ENCODE measurements at regions not wholly inside any gene's neighbourhood (a gene's known extent, or its start where the extent isn't known, plus 50 kb on each side); places are given as distances from the start of the nearest gene placed in this dataset.

DNA sequence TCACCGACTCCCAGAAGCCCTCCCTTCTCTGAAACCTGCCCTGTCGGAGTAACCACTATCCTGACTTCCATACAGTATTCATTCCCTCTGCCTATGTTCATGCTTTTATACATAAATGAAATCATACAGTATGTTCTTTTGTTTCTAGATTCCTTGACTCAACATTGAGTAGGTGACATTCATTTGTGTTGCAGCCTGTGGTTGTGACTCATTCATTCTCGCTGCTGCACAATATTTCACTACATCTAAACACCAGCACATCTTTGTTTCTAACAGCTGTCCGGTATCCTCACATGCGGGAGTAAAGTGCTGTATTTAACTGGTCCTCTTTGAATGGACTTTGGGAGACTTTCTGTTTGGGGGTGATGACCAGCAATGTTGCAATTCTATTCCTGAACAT lies 135.0 kb upstream of the FOXF1 start:
- H3K36me3 ChIP-seq (ENCODE audit: control insufficient read depth in 2 of 2, extremely low read depth in 1 of 2, insufficient read depth in 2 of 2, low read length in 2 of 2): no peaks in the 10 kb centered on the region
- H3K9ac ChIP-seq (ENCODE audit: control insufficient read depth, extremely low read depth, insufficient read depth, low read length): no peak overlapping the region
- H3K4me1 ChIP-seq (ENCODE audit: control insufficient read depth, extremely low read depth, insufficient read depth, low read length): no peaks in the 10 kb centered on the region
- no peaks in the 10 kb centered on the region for H3K27me3 ChIP-seq (ENCODE audit: control insufficient read depth, extremely low read depth, insufficient read depth, low read length)
- H3K79me2 ChIP-seq (ENCODE audit: control insufficient read depth, insufficient read depth, low read length): no peaks in the 10 kb centered on the region
- H4K20me1 ChIP-seq (ENCODE audit: control insufficient read depth, extremely low read depth, insufficient read depth, low read length): no peaks in the 10 kb centered on the region
- no peaks in the 10 kb centered on the region for H3K9me1 ChIP-seq (ENCODE audit: control insufficient read depth, extremely low read depth, insufficient read depth, low read length)
- no peak overlapping the region for H3K4me2 ChIP-seq (ENCODE audit: control insufficient read depth, extremely low read depth, insufficient read depth, low read depth, low read length)
- dilution Hi-C loops (cut with MboI; ENCODE audit: extremely low pct_ligation_motif_present, low sequenced_read_pairs): no loop called here
- H3K27ac ChIP-seq (ENCODE audit: control insufficient read depth, insufficient read depth, low read length): no peak overlapping the region
- DNase-seq (ENCODE audit: low read depth, low spot score): no peak
- TF ChIP-seq, protein P1, sequence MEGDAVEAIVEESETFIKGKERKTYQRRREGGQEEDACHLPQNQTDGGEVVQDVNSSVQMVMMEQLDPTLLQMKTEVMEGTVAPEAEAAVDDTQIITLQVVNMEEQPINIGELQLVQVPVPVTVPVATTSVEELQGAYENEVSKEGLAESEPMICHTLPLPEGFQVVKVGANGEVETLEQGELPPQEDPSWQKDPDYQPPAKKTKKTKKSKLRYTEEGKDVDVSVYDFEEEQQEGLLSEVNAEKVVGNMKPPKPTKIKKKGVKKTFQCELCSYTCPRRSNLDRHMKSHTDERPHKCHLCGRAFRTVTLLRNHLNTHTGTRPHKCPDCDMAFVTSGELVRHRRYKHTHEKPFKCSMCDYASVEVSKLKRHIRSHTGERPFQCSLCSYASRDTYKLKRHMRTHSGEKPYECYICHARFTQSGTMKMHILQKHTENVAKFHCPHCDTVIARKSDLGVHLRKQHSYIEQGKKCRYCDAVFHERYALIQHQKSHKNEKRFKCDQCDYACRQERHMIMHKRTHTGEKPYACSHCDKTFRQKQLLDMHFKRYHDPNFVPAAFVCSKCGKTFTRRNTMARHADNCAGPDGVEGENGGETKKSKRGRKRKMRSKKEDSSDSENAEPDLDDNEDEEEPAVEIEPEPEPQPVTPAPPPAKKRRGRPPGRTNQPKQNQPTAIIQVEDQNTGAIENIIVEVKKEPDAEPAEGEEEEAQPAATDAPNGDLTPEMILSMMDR (optimal IDR thresholded peaks at IDR 0.05 in 1 of 3, IDR thresholded peaks at IDR 0.05 in 1 of 3, conservative IDR thresholded peaks at IDR 0.05 in 1 of 3; ENCODE audit: extremely low read depth in 1 of 3, insufficient read depth in 2 of 3, low read length in 3 of 3): no peak
- no peak for TF ChIP-seq EZH2 (IDR thresholded peaks at IDR 0.05; ENCODE audit: low read length)
- peaks cover 6% of the 10 kb centered on the region for H3K9me3 ChIP-seq (ENCODE audit: control insufficient read depth, low read depth, low read length)
- no peak for FAIRE-seq
- no peak overlapping the region for H2AFZ ChIP-seq (ENCODE audit: control insufficient read depth, low read length)
- H3K4me3 ChIP-seq (ENCODE audit: control insufficient read depth in 2 of 3, extremely low read depth in 1 of 3, insufficient read depth in 2 of 3, low read depth in 1 of 3, low read length in 3 of 3): no peak overlapping the region

DNA sequence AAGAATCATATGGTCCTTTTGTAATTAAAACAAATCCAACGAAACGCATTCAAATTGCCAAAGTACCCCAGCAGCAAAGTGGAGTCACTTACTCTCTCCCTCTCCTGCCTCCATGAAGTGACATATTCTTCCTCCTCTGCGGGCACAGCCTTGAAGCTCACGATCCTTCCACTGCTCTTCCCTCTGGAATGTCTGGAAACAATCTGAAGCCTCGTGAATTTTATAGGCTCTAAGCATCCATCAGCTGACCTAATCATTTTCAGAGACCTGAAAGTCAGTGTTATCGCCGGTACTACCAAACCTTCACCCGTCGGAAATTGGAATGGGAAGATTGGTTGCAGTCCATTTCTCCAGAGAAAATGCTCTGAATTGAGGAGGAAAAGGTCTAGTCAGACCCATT lies 134.5 kb upstream of the FOXF1 start:
- no peak for TF ChIP-seq EZH2 (IDR thresholded peaks at IDR 0.05; ENCODE audit: low read length)
- TF ChIP-seq, protein P1 (optimal IDR thresholded peaks at IDR 0.05 in 1 of 3, IDR thresholded peaks at IDR 0.05 in 1 of 3, conservative IDR thresholded peaks at IDR 0.05 in 1 of 3; ENCODE audit: extremely low read depth in 1 of 3, insufficient read depth in 2 of 3, low read length in 3 of 3): no peak
- Histone ChIP-seq H3K9me3 (ENCODE audit: control insufficient read depth, low read depth, low read length) (peaks cover 6% of the 10 kb centered on the region), H4K20me1 (ENCODE audit: control insufficient read depth, extremely low read depth, insufficient read depth, low read length) (no peaks in the 10 kb centered on the region), H3K79me2 (ENCODE audit: control insufficient read depth, insufficient read depth, low read length) (no peaks in the 10 kb centered on the region), H3K9me1 (ENCODE audit: control insufficient read depth, extremely low read depth, insufficient read depth, low read length) (no peaks in the 10 kb centered on the region), H3K27ac (ENCODE audit: control insufficient read depth, insufficient read depth, low read length) (no peak overlapping the region), H3K9ac (ENCODE audit: control insufficient read depth, extremely low read depth, insufficient read depth, low read length) (no peak overlapping the region), H3K4me1 (ENCODE audit: control insufficient read depth, extremely low read depth, insufficient read depth, low read length) (no peaks in the 10 kb centered on the region), H2AFZ (ENCODE audit: control insufficient read depth, low read length) (no peak overlapping the region), H3K4me3 (ENCODE audit: control insufficient read depth in 2 of 3, extremely low read depth in 1 of 3, insufficient read depth in 2 of 3, low read depth in 1 of 3, low read length in 3 of 3) (no peak overlapping the region), H3K27me3 (ENCODE audit: control insufficient read depth, extremely low read depth, insufficient read depth, low read length) (no peaks in the 10 kb centered on the region), H3K36me3 (ENCODE audit: control insufficient read depth in 2 of 2, extremely low read depth in 1 of 2, insufficient read depth in 2 of 2, low read length in 2 of 2) (no peaks in the 10 kb centered on the region), H3K4me2 (ENCODE audit: control insufficient read depth, extremely low read depth, insufficient read depth, low read depth, low read length) (no peak overlapping the region)
- dilution Hi-C loops (cut with MboI; ENCODE audit: extremely low pct_ligation_motif_present, low sequenced_read_pairs): no loop called here
- no peak for DNase-seq (ENCODE audit: low read depth, low spot score)
- no peak for FAIRE-seq

All from keratinocyte (primary cell).